PC-9 (cell line): ENCODE measurements at regions not wholly inside any gene's neighbourhood (a gene's known extent, or its start where the extent isn't known, plus 50 kb on each side); places are given as distances from the start of the nearest gene placed in this dataset.

ENCODE experiments used
- CTCF ChIP-seq: fragments of 200-600 bp; sonication (generic); conservative IDR thresholded peaks from 2 replicates; pipeline ENCODE4 v1.6.1; 2017; ENCODE audit warnings: mixed run types, antibody characterized with exemption, mild to moderate bottlenecking, moderate library complexity
- EZH2 ChIP-seq: fragments of 200-600 bp; sonication (generic); IDR thresholded peaks from 2 replicates; pipeline ENCODE4 v1.8.0; 2017; ENCODE audit warnings: antibody characterized with exemption, low read depth

- TF ChIP-seq CTCF (no peak), EZH2 (no peak)
Observed at GRCh38 chr6:98308564-98308963, 525.8 kb upstream of the POU3F2 start.
